ENCODE measurements at regions not wholly inside any gene's neighbourhood (a gene's known extent, or its start where the extent isn't known, plus 50 kb on each side); places are given as distances from the start of the nearest gene placed in this dataset.
A peak's percentile ranks its signal among the peaks of the same experiment; 100 is the strongest.

DNA sequence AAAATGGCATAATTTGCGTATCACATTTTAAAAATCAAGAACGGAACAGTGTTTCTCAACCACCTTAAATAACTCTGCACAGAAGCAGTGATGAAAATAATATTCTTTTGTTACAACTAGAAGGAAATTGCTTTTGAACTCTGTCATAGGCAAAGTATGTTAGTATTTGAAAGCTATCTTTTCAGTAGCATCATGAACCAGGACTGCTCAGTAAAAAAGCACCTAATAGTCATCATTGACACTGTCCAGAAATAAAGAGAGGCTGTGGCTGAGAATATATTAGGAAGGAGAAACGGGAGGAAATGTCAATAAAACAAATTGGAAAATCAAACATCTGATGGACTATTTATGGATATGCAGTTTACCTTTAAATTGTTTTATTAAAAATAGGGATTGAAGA lies 237.2 kb upstream of the AKR1E2 start:
- DNase-seq (ENCODE audit: low read depth in 2 of 2), result no peak

DNA sequence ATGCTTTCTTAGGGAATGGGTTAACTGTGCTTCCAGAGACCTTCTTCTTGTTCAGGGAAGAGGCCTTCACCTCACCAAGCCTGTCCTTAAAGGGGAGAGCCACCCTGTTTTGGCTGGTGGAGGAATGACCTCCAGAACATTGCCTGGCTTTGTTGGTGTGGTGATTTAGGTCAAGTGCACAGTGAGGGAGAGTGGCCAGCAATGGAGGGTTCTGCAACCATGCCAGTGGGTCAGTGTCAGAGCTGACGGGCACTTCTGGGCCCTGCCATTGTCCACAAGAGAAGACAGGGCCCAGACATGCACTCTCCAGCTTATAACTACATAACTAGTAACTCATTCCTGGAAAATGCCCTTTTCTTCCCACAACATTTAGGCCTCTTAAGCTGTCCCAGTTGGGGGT lies 238.5 kb upstream of the AKR1E2 start:
- DNase-seq (ENCODE audit: low read depth in 2 of 2), result no peak

DNA sequence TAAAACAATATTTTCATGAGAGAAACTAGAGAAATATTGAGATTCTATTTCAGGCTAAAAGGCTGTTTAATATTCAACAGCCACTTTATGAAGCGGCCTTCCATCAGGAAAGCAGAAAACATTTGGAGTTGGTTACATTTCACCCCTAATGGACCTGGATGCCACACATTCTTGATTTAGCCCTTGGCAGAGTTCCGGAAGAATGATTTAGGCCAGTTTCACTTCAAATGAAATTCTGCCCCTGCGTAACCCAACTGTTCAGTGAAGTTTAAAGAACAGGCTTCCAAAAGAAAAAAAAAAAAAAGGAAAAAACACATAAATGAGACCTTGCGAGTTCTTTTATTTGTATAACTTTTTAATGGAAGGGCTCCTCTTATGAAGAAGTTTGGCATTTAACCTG lies 239.2 kb upstream of the AKR1E2 start:
- DNase-seq (ENCODE audit: low read depth in 2 of 2), result no peak

DNA sequence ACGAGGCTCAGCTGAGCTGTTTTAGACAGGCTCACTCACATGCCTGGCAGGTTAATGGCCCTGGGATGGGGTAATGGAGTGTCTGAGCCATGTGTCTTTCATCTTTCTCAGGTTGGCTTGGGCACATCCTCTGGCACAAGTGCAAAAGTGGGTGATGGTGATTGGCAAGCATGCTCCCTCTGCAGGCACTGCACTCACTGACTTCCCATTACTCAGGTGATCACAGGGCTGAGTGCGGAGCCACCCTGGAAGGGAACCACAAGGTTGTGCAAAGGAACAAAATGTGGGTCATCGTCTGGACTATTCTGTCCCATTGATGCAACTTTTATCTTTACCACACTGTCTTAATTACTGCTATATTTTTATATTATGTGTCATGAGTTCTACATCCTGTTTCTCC lies 244.1 kb upstream of the AKR1E2 start:
- no peak for DNase-seq (ENCODE audit: low read depth in 2 of 2)

DNA sequence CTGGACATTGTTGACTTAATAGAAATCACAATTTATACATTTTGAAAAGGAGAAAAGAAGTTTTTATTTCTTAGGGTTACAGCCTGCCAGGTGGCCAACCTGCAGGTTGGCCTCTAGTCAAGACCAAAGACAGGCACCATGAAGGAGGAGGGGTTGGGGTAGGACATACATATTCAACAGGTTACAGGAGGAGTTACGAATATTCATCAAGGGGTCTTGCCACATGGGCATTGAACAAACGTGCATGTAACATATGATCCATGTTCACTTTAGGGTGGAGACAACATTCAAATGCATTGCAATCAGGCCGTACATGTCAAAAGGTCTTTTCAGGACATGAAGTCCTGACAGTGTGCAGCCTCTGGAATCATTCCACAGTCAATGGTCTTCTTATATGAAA lies 246.2 kb upstream of the AKR1E2 start:
- no peak for DNase-seq (ENCODE audit: low read depth in 2 of 2)

DNA sequence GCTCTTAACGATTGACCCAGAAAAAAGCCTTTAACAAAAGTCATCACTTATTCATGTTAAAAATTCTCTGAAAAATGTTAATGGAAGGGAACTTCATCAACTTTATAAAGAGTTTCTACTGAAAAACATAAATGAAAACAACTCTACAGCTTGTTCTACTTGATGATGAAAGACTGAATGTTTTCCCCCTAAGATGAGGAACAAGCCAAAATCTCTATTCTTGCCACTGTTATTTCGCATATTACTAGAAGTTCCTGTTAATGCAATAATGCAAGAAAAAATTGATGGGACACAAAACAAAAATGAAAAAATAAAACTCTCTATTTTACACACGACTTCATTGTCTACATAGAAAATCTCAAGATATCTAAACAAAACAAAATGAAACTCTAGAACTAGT lies 249.8 kb upstream of the AKR1E2 start:
- DNase-seq (ENCODE audit: low read depth in 2 of 2), result no peak

DNA sequence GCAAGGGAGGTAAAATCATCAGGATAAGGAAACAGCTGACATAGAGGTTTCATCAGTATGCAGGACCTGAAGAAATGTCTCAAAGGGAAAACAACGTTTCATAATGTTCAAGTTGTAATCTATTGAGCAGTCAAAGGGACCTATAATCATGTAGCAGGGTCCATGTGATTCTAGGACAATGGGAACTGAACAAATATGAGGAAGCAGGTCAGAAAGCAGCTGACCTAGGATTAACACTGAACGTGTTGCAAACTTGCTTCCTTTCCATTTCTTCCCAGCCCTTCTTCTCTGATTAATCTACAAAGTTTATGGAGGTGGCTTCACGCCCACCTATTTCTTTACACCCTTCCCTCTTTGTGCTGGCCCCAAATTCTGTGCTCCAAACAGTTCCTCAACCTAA lies 256.9 kb upstream of the AKR1E2 start:
- no peak for DNase-seq (ENCODE audit: low read depth in 2 of 2)

DNA sequence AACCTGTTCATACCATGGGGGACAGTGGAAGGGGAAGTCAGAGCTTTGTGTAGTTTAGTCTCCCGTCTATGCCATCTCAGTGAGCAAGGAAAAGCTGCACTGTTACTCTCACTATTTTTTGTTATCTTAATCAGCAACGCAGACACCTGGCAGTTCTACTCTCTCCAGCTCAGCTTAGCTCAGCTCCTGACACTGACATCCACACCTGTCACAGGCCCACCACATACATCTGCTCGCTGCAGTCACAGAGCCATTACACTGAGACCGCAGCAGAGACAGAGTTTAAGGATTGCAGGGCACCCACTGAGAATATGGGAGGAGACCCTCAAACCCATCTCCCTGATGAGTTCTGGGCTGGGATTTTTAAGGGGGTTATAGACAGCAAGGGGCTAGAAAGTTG lies 257.3 kb upstream of the AKR1E2 start:
- no peak for DNase-seq (ENCODE audit: low read depth in 2 of 2)

DNA sequence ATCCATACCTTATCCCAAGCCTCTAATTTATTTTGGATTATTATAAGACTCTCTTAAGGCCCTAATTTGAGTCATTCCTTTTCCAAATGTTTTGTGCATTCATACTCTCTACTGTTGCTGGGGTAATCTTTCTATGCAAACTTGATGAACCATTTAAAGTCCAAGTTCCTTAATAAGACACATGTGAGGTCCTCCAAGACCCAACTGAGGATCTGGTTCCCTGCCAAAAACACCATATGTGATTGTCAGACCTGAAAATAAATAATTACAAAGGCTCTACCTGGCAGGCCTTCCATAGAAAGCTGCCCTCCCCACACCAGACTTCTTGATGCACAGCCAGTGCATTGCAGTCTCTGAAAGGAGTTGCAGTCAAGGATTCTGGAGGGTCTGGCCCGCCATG lies 257.9 kb upstream of the AKR1E2 start:
- no peak for DNase-seq (ENCODE audit: low read depth in 2 of 2)

DNA sequence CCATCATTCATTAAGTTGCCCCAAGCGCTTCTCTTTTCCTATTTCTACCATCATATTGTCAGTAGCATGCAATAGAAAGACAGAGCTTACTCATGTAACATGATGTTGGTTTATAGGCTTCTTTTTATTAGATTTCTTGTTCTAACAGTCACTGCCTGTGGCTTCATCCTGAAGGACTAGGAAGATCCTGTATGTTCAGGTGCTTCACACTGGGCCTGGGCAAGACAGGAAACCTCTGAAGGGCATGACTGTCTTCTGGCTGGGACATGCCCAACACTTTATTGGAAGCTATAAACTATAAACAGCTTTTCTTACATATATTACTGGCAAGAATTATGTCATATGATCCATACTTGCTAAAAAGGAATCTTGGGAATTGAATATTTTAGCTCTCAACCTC lies 258.4 kb upstream of the AKR1E2 start:
- DNase-seq (ENCODE audit: low read depth in 2 of 2), result no peak

DNA sequence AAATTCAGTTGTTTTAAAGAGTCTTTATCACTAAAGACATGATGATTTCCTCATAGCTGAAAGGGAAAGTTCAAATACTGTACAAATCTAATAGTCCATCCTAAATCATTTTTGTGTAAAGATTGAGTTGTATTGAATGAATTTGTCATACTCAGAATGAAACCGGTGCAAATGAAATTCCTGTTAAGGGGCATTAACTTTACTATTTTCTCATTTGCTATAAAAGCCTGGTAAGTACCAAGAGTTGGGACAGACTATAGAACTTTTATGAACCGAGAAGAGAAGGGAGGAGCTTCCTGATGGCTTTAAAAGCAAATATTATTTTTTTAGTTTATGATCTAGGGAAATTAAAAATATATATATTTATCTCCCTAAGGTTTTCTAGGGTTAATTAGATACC lies 260.0 kb upstream of the AKR1E2 start:
- DNase-seq (ENCODE audit: low read depth in 2 of 2), result no peak

DNA sequence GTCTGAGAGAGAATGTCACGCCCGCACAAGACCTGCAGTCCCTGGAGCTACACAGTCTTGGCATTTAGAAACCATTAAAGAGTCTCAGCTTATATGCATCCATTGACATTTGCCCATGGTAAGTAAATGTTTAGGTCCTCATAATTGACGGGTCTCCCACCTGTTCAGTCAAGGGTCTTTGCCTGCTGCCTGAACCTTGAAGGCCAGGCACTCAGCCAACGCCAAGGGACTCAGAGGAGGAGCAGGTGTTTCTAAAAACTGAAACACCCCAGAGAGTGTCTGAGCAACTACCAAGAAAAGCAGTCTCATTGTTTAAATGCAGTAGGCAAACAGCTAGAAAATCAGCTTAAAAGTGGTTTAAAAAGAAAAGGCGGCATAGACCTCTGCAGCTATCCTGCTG lies 264.7 kb upstream of the AKR1E2 start:
- DNase-seq (ENCODE audit: low read depth in 2 of 2), result no peak

DNA sequence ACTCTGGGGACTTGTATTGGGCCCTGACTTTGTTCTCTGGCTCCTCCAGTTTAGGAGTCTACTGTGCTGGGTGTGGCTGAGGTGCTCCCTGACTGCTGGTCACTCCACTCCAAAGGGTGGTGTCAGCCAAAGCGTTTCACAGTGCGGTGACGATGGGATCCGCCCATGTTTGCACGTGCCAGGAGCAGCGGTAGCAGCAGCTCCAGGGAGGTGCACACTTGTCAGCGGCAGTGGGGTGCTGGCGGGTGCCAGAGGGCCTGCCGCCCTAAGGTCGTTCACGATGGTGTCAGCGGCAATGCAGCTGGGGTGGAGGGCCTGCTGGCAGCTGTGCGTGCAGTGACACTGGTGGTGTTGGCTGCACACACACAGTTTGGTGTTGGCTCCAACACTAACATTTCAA lies 268.5 kb upstream of the AKR1E2 start:
- DNase-seq (ENCODE audit: low read depth in 2 of 2), result no peak

DNA sequence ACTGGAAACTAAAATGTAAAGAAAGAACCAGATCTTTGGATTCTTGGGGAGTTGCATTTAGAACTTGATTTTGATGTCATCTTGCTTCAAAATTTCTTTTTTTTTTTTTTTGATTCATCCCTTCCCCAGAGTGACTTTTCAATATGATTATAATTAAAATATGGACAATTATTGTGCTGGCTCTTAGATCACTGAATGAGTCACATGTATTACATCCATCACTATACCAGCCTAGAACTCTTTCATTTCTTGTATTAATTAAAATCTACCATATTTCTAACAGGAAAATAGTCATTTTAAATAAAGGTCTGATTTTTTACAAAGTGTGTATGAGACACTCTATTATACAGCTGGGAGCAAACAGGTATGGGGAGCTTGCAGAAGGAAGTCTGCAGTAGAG lies 269.5 kb upstream of the AKR1E2 start:
- DNase-seq (ENCODE audit: low read depth in 2 of 2), result no peak

DNA sequence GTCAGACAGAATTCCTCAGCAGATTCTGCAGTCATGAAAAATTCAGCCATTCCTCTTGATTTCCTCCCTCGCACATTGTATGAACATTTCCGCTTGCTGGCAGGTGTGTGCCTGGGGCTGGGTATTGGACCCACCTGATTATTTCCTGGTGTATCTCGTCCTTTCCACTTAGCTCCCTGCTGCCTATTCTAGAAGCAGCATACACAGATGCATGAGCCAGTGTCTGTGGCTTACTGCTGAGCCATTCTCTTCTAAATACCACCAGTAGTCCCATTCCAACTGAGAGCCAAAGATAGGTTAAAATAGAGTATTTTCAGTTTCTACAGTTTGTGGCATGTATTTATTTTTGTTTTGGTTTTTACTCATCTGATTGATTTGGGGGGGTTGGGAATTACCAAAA lies 270.1 kb upstream of the AKR1E2 start:
- no peak for DNase-seq (ENCODE audit: low read depth in 2 of 2)

DNA sequence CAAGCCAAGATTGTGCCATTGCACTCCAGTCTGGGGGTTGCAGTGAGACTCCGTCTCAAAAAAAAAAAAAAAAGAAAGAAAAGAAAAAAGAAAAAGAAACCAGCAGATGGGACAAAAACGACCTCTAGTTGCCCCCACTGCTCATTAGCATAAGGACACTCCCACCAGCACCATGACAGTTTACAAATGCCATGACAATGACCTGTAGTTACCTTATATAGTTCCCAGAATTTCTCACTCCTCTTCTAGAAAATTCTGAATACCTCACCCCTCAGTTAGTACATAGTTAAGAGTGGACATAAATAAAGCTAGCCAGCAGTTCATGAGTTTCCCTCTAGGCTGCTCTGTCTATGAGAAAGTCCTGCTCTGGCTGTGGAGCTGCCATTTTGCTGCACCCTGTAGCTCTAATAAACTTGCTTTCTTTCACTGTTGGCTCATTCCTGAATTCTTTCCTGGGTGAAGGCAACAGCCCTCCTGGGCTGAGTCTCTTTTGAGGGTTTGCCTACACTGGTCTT lies 276.8 kb upstream of the AKR1E2 start:
- no peak for DNase-seq (ENCODE audit: low read depth in 2 of 2)

DNA sequence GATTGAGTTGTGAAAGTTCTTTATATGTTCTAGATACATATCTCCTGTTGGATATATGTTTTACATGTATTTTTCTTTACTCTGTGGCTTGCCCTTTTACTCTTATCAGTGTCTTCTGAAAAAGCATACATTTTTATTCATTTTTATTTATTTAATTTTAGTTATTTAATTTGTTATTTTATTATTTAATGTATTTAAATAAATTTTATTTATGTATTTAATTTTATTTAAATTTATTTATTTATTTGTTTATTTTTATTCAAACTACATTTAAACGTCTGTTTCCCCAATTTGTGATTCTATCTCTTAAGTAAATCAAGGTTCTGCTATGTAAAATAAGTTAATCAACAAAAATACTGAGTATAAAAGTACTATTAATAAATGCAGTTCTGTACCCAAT lies 279.1 kb upstream of the AKR1E2 start:
- DNase-seq (ENCODE audit: low read depth in 2 of 2), result no peak

DNA sequence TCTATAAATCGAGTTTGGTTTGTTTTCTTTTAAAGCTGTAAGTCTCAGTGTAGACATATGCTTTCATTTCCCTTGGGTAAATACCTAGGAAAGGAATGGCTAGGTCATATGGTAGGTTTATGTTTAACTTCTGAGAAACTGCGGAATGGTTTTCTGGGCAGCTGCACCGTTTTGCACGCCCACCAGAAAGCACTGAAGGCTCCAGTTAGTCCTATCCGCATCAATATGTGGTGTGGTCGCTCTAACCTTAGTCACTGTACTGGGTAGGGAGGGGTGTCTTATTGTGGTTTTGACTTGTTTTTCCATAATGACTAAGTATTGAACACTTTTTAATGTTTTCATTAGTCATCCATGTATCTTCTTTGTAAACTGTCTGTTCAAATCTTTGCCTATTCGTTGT lies 279.5 kb upstream of the AKR1E2 start:
- DNase-seq (ENCODE audit: low read depth in 2 of 2), result peak; percentile 15 to 20

DNA sequence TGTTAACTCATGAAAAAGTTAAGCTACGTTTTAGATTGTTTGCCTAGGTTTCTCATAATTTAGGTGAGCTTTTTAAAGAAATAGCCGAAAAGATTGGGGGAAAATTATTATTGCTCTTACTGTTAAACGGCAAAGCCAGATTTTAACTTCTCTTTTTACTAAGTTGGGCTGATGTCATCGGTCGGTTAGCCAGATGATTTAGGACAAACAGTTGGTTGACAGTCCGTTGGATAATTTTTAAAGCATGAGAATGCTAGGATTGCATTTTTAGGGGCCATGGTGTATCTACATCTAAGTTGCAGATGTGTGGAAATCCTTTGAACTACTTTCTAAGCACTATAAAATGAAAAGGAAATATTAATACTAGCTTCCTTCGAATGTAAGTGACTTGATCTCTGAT lies 280.9 kb upstream of the AKR1E2 start:
- DNase-seq (ENCODE audit: low read depth in 2 of 2), result no peak

DNA sequence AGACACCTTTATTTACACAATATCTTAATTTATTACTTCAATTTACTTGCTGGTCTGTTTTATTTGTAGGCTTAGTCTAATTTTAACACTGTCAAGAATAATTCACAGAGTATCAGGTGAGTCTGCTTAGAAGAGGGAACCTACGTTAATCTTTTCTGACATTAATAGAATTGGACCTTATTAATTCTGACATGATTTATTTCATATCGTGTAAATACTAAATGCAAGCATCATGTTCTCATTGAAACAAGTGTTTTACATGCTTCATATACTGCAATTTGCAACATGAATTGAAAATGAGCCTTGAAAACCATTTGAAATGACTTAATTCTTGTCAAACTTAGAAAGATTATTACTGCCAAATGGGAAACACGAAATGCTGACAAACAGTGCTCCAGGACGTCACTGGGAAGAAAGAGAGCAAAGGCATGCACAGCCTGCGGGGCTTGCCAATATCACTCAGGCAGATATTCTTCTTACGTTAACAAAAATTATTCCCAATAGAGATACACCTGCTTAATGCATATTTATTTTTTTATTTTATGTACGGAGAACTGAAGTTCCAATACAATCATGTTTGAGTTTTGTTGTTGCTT lies 282.0 kb upstream of the AKR1E2 start:
- no peak for DNase-seq (ENCODE audit: low read depth in 2 of 2)

DNA sequence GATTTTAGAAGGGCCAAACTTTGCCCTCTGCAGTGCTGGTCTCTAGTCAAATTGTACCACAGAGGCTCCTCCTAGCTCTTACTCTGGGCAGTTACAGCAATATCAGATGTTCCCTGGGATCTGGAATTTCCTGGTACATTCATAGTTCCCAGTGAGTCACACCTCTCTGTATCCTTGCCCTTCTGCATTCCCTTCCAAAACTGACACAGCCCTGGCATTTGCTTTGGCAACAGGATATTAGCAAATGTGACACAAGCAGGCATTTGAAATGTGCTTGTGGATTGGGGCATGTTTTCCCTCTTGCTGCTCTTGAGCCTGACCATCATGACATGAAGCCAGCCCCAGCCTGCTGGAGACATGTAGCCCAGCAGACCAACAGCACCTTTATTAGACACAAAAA lies 284.7 kb upstream of the AKR1E2 start:
- no peak for DNase-seq (ENCODE audit: low read depth in 2 of 2)

DNA sequence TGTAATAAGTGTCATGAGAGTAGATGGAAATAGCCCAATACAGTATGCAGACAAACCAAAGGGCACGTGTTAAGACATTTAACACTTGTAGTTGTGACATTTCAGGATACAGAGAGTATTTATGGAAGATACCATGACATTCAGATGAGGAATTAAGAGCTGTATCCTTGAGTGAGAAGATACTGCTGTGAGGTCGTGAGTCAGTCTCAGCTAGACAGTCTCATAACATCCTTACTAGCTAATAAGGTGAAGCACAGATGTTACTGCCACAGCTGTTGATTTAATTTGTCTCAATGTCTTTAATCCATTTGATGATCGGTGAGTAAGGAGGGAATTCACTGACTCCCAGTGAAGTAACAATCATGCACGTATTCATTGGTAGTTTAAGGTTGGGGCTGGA lies 288.0 kb upstream of the AKR1E2 start:
- DNase-seq (ENCODE audit: low read depth in 2 of 2), result no peak

DNA sequence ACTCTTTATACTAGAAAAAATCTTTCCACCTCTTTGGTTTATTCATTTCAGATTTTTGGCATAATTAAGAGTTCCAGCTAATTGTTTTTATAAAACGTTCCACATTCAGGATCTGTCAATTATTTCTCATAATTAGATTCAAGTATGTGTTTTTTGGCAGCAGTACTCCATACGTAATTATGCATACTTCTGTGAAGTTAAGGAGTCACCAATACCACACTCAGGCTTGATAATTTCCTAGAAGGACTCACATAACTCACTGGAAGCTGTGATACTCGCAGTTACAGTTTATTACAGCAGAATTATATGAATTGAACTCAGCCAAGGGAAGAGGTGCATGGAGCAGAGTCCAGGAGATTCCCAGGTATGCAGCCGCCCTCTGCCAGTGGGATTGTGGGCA lies 290.5 kb upstream of the AKR1E2 start:
- no peak for DNase-seq (ENCODE audit: low read depth in 2 of 2)

DNA sequence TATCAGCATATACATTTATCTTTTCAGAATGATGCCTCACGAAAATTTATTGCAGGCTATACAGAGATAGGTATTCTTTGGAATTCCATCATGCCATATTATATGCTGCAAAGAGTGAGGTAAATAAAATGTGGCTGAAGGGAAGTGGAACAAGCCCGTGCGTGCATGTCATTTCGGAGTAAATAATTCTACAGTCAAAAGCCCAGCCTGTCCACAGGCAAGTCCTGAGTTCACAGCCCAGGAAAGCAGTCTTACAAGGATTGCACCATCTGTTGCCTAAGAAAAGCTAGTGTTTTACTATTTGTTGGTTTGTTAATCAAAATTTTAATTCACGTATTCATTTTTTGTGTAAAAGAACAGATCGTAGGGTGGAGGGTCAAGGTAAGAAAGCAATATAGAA lies 292.4 kb upstream of the AKR1E2 start:
- DNase-seq (ENCODE audit: low read depth in 2 of 2), result no peak

DNA sequence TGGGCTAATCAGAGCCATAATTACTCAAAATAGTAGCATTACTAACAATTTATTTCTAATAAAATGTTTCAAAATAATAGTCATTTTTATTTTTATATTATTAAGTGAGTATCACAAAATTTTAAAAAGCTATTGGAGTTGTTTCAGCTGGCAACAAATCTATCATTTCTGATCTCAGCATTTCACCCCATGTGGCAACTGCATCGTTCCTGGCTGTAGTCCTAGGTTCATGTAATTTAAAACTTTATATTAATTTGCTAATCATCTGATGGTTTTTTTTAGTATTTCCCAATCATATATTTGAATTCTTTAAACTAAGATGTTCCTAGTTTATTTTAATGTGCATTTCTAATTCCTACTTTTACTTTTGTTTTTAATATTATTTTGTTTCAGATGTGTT lies 293.0 kb upstream of the AKR1E2 start:
- DNase-seq (ENCODE audit: low read depth in 2 of 2), result no peak

All from stimulated activated CD8-positive, alpha-beta memory T cell treated with anti-CD3 and anti-CD28 coated beads, Interleukin-7, amount 100 ng/mL, for 4 hours (primary cell).